GM10248 (cell line): ENCODE measurements at regions not wholly inside any gene's neighbourhood (a gene's known extent, or its start where the extent isn't known, plus 50 kb on each side); places are given as distances from the start of the nearest gene placed in this dataset.

ENCODE experiments used
- CTCF ChIA-PET: fragments of 300-600 bp; sonication (Branson Sonifier 250); formaldehyde crosslinking; extraction: SDS; loops from one replicate; lab custom pipeline; 2021; ENCODE audit warnings: antibody characterized with exemption; lab: Yijun Ruan, JAX
- POLR2A ChIA-PET: fragments of 350-650 bp; sonication (Branson Sonifier 250); formaldehyde crosslinking; extraction: SDS; loops from one replicate; lab custom pipeline; 2020; ENCODE audit warnings: antibody characterized with exemption; lab: Yijun Ruan, JAX
- DNase-seq: peaks from one replicate; pipeline ENCODE4 v3.0.0; 2012; ENCODE audit errors: extremely low spot score
- TF ChIP-seq, protein P1 (sequence below): IDR thresholded peaks from 2 replicates; pipeline ENCODE4 v1.5.1; 2012; ENCODE audit warnings: mild to moderate bottlenecking, low read depth; ENCODE audit errors: extremely low read depth, missing control alignments, control extremely low read depth

DNA sequence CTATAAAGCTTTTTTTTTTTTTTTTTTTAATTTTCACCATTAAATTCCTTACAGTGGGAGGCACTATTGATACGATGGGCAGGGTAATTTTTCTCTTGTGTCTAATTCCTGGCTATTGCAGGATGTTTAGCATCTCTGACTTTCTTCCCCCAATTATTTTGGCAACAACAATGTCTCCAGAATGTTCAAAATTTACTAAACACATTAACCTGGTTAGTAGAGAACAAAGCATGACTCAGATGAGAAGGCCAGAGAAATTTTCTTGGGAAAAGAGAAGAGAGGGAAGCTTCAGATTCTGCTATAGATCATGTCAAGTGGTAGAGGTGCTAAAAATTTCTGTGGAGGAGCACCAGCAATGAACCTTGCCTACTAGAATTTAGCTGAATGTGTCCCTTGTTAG, 171.5 kb upstream of the PRICKLE1 start:
- no peak for DNase-seq
- TF ChIP-seq, protein P1, sequence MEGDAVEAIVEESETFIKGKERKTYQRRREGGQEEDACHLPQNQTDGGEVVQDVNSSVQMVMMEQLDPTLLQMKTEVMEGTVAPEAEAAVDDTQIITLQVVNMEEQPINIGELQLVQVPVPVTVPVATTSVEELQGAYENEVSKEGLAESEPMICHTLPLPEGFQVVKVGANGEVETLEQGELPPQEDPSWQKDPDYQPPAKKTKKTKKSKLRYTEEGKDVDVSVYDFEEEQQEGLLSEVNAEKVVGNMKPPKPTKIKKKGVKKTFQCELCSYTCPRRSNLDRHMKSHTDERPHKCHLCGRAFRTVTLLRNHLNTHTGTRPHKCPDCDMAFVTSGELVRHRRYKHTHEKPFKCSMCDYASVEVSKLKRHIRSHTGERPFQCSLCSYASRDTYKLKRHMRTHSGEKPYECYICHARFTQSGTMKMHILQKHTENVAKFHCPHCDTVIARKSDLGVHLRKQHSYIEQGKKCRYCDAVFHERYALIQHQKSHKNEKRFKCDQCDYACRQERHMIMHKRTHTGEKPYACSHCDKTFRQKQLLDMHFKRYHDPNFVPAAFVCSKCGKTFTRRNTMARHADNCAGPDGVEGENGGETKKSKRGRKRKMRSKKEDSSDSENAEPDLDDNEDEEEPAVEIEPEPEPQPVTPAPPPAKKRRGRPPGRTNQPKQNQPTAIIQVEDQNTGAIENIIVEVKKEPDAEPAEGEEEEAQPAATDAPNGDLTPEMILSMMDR = no peak
- CTCF ChIA-PET = interaction anchor here (1.0 kb wide), 1 partner anchor 29 kb away, joined by 3 read pairs; no protein-coding TSS in a partner anchor
- POLR2A ChIA-PET = no interaction called here

GRCh38 chr12:42760550-42760949, 171.0 kb upstream of the PRICKLE1 start:
- no peak for DNase-seq
- POLR2A ChIA-PET = no interaction called here
- CTCF ChIA-PET = interaction anchor here (0.8 to 1.0 kb wide), 3 partner anchors 15 to 30 kb away, joined by 3 read pairs; no protein-coding TSS in a partner anchor
- TF ChIP-seq, protein P1 = no peak

- DNase-seq = no peak
- TF ChIP-seq, protein P1 = no peak
- ChIA-PET CTCF (interaction anchor here (0.8 to 1.0 kb wide), 3 partner anchors 11 to 20 kb away, joined by 3 to 4 read pairs (median 3); no protein-coding TSS in a partner anchor), POLR2A (no interaction called here)
These were observed 170.2 kb upstream of the PRICKLE1 start for GRCh38 chr12:42759622-42760273.

- DNase-seq = no peak
- TF ChIP-seq, protein P1 = no peak
- ChIA-PET CTCF (interaction anchor here (1.0 kb wide), 1 partner anchor 12 kb away, joined by 4 read pairs; no protein-coding TSS in a partner anchor), POLR2A (no interaction called here)
These were observed 169.3 kb upstream of the PRICKLE1 start for GRCh38 chr12:42758806-42759205.

- TF ChIP-seq, protein P1 = no peak
- no peak for DNase-seq
- CTCF ChIA-PET = interaction anchor here (1.0 kb wide), 1 partner anchor 12 kb away, joined by 4 read pairs; no protein-coding TSS in a partner anchor
- POLR2A ChIA-PET = no interaction called here
These were observed 168.1 kb upstream of the PRICKLE1 start for GRCh38 chr12:42757624-42758119.

DNA sequence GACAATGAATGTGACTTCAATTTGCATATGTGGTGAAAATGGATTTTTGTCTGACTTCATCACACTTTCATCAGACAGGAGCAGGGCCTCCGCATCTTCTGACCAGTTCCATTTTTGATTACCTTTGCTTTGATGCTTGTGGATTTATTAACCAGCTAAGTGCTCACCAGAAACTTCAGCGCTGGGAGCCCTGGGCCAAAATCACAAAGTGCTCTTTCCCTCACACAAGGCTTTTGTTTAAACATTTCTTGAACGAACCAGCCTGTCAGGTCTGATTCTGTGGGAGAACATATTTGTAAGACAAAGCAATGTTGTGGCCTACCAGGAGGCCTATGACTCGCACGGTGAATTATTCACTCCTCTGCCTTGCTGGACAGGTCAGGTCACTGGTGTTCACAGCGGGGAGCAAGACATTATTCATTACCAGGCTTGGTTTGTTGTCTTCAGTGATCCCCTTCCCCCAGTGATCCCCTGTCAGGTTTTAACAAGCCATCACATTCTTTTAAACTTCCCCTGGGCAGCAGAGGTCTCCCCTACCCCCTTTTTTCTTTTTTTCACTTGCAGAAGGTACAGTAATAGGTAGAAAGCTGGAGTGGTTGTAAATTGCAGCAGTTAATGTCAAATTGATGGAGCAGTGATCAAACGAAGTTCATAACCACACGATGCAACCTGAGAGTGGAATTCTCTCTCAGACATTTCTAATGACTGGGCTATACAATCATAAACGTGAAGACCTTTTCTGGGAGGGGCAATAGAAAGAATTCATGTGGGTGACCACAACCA, 167.5 kb upstream of the PRICKLE1 start:
- no peak for DNase-seq
- POLR2A ChIA-PET = no interaction called here
- CTCF ChIA-PET = interaction anchor here (1.0 kb wide), 1 partner anchor 13 kb away, joined by 4 read pairs; no protein-coding TSS in a partner anchor
- TF ChIP-seq, protein P1 = no peak
